GM21390 (cell line): ENCODE measurements at regions not wholly inside any gene's neighbourhood (a gene's known extent, or its start where the extent isn't known, plus 50 kb on each side); places are given as distances from the start of the nearest gene placed in this dataset.
"Not testable (repeated sequence)": the region's sequence is repeated elsewhere in the genome, so short reads cannot be mapped to it uniquely, and the experiment has no call there.

Source experiments
- ATAC-seq: cut with Tn5 transposase; IDR thresholded peaks from one replicate; pipeline ENCODE4 v1.9.1; 2021; ENCODE audit not compliant: unreplicated experiment

DNA sequence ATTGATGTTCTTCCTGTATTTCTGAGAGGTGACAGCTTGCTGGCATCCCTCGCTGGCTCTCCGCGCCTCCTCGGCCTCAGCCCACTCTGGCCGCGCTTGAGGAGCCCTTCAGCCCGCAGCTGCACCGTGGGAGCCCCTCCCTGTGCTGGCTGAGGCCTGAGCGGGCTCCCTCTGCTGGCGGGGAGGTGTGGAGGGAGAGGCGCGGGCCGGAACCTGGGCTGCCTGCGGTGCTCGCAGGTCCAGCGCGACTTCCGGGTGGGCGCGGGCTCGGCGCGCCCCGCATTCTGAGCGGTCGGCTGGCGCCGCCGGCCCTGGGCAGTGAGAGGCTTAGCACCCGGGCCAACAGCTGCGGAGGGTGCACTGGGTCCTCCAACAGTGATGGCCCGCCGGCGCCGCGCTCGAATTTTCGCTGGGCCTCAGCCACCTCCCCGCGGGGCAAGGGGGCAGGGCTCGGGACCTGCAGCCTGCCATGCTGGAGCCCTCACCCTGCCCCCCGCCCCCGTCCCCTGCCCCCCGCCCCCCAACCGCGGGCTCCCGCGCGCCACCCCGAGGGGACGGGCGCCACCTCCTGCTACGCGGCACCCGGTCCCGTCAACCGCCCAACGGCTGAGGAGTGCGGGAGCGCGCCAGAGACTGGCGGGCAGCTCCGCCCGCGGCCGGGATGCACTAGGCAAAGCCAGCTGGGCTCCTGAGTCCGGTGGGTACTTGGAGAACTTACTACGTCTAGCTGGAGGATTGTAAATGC is 1353.4 kb upstream of the CDH18 start:
- ATAC-seq, result not testable (repeated sequence)

DNA sequence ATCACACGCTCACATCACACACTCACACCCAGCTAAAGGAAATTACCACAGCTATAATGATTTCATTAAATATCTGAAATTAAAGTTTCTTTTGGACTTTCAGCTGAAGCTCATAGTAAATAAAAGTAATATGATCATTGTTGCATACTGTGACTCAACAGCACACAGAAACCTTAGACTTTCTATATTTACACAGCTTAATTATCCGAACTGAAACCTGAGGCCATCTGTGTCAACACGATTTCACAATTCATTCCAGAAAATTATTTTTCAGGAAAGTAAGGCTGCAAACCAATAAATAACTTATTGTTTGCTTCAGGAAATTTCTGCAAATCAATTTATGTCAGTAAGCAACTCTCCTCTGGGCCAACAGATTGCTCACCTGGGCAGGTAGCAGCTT is 1352.2 kb upstream of the CDH18 start:
- ATAC-seq, result not testable (repeated sequence)

DNA sequence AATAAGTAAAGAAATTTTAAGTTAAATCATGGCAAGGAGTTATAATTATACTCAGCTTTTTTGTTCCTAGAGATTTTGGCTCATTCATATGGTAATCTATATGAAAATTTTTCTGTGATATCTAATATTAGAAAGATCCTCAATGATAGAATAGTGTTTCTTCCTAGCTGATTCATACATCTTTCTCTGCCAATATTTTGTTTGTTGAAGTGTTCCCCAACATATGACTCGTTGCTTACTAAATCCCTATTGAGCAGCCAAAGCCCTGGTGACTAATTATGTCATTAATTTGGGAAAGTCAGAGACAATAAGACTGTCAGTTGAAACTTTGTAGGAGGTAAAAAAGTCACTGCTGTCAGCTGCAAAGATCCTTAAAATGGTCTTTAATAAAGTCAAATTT is 1348.5 kb upstream of the CDH18 start:
- not testable (repeated sequence) for ATAC-seq

DNA sequence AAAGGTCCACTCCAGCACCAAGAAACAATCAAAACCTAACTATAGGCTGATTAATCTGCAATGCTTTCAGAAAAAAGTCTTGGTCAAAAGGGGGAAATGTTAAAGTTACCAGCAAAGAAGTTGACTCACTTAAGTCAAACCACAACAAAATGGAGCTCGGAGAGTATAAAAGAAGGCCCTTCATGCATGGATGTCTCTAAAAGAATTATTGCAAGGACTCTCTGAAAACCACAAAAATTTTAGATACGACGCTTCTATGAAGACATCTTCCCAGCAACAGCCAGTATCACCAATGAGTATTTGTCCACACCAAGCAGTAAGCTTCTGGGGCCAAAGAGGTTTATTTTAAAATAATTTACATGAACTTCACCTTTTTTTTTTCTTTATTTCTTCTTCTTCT is 1327.4 kb upstream of the CDH18 start:
- ATAC-seq, result not testable (repeated sequence)

DNA sequence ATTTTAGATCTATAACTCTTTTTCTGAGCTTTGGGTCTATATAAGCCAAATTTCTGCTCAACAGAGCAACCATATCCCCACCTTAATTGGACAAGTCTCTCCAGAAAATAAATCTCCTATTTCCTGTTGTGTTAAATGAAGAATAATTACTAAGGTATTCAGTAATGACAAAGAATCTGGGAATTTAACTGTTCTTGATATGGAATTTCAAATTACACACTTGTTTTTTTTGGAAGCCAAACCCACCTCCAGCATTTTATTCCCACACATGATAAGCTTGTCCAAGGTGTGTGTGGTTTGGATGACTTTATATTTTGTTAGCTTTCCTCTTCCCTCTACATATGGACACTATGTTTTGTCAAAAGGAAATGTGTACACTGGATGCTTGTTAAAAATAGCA is 1313.2 kb upstream of the CDH18 start:
- ATAC-seq, result not testable (repeated sequence)

DNA sequence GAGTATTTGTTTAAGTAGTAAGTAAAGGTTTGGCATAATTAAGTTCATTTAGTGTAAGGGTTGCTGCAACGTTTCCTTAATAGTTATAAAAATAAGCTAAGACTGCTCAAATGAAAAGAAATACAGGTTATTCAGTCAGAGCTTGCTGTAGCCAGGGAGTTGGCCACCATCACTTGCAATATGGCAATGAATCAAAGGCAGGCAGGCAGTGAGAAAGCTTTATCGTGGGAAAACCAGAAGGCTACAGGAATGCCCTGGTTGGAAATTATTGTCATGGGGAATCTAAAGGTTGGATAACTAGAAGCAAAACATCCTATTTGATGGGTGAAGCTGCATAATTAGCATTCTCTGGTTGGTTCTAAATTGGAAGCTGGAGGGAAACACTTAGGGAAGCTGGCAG is 1286.4 kb upstream of the CDH18 start:
- ATAC-seq, result not testable (repeated sequence)

DNA sequence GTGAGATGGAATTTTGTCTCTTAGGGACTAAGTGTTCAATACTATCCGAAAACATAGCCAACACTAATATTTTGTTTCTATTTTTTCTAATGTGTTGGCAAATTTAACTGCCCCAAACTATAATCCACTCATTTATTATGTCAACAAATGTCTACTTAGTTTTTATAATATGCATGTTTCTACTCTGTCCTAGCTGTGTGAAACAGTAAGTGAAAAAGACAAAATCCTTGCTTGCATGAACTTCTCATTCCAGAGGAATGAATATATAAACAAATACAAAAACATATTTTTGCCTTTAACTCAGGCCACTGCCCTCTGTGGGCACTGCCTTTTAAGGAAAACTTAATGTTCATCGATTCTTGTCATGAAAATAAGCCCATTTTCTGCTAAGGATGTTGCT is 1275.4 kb upstream of the CDH18 start:
- no peak for ATAC-seq

DNA sequence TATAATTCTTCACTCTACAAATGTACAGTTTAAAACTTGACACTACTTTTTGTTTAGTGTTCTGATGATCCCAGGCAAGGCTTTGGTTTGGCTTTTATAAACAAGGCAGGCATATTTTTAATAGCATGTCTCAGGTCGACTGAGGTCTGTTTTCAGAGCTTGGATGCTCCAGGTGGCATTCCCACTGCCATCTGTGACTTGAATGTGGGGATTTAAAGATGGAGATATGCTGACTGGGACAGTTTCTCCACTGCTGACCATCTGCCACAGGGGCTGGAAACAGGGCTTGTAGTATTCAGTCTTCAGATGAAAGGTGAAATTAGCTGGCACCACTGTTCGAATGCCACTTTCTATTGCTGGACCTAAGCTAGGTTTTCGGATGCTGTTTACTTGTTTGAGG is 1266.2 kb upstream of the CDH18 start:
- ATAC-seq, result no peak

DNA sequence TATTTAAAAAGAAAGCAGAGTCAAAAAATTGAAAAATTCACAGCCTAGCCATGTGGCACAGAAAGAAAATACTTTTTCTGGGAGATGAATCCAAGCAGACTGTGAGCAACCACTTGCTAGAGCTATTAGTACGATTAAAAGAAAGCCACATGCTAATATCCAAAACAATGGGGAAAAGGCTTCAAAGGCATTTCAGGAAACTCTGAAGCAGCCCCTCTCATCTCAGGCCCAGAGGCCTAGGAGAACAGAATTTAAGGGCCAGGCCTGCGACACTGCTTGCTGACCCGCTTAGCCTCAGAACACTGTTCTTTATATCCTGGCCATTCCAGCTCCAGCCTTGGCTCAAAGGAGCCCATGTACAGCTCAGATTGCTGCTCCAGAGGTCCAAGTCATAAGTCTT is 1257.0 kb upstream of the CDH18 start:
- ATAC-seq, result no peak

DNA sequence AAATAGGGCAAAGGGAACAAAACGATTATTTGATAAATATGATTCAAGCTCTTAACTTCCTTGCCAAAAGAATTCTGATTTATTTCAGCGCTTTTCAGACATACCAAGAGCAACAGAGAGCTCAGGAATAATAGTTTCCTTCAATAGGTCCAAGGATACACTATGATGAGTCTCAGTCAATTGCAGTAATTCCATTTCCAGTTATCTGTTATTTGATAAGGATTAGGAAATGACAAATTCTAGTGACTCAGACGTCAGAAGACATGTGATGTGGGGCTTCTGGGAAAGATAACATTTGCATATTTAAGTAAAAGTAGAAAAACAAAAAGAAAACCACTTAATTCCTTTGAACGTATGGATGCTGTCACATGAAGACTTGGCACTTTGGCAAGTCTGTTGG is 1250.8 kb upstream of the CDH18 start:
- no peak for ATAC-seq

DNA sequence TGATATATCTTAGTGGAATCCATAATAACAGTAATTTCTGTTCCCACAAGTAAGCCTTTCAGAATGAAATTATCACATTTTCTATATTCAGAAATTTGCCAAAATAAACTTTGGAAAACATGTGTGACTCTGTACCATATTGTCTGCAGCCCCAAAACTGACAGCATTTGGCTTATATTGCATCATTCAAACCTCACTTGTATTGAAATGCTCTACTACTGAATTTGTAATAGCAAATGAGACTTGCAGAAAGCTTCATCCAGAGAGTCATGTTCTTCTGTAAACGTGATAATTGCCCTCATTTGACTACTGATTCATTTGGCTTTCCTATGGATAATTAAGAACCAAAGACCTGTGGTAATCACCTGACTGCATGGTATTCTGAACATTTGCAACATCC is 1249.5 kb upstream of the CDH18 start:
- ATAC-seq, result no peak

DNA sequence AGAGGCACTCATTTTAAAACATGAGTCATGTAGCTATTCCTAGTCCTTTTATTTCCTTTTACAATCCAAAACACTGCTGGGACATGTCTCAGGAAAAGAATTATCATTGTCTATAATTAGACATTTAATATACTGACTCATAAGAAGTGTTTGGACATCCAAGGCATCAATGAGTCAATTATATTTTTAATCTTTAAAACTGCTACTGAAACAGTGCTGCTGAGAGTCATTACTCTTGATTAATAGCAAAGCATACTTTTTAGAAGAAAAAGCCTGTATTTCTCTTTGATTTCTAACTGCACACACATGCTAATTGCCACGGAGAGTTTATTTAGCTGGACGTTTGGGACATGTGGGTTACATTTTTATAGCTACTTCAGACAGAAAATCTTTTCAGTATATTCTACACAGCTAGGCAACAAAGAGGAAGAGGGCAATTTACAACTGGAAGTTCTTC is 1249.0 kb upstream of the CDH18 start:
- ATAC-seq, result no peak

DNA sequence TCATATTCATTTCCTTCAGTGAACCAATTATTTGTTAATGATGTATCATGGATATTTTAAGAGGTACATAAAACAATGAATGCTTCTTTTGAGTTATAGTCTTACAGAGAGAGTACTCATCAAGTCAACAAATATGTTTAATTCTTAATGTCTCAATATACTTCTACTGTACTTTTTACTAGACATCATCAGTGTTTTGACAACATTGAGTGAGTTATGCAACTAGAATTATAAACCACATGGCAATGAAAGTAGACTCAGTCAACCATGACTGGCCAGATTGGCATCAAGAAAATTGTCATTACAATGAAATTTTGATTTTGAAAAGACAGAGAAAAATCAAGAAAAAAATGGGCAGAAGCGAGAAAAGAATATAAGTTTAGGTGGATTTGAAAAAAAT is 1248.1 kb upstream of the CDH18 start:
- no peak for ATAC-seq

DNA sequence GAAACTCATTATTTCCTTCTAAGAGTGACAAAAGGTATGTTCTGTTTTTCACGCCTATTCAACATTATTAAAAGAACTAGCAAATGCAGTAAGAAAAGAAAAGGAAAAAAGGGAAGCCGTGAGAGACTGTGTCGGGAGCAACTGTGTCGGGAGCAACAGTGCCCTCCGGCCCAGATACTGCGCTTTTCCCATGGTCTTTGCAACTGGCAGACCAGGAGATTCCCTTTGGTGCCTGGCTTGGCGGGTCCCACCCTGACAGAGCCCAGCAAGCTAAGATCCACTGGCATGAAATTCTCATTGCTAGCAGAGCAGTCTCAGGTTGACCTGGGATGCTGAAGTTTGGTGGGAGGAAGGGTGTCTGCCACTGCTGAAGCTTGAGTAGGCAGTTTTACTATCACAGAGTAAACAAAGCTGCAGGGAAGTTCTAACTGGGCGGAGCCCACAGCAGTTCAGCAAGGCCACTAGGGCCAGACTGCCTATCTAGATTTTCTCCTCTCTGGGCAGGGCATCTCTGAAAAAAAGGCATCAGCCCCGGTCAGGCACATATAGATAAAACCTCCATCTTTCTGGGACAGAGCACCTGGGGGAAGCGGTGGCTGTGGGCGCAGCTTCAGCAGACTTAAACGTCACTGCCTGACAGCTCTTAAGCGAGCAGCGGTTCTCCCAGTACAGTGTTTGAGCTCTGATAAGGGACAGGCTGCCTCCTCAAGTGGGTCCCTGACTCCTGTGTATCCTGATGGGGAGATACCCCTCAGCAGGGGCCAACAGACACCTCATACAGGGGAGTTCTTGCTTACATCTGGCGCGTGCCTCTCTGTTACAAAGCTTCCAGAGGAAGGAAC is 1237.4 kb upstream of the CDH18 start:
- ATAC-seq, result no peak

DNA sequence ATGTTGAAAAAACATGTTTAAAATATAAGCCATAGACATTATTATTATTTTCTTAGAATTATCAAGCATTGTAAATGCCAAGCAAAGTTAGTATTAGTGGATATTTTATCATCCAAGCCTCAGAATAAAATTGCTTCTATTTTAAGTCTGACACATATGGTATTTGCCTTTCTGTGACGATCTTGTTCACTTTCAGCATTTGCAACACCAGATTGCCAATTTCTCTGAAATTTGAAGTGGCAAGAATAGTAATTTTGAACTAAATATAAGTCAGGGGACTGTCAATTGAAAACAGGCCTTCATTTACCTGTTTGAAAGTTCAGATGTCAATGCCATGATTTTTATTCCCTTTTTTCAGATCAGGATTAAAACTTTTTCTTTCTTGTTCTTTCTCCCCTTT is 1233.6 kb upstream of the CDH18 start:
- no peak for ATAC-seq

DNA sequence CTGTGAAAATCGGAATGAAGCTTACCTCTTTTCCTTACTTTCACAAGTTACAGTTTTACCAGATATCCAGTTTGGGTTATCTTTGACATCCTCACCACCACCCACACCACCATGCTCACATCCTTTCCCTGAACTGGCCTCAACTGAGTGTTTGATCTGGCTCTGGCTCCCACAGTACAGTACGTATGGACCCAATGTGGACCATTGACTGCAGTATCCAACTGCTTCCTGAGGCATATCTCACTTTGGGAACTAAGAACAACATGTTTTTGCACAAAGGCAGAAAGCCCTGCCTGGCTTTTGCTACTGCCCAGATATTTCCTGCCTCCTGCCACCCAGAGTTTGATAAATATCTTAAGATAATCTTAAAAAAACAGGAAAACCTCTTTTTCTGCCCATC is 1232.0 kb upstream of the CDH18 start:
- no peak for ATAC-seq

DNA sequence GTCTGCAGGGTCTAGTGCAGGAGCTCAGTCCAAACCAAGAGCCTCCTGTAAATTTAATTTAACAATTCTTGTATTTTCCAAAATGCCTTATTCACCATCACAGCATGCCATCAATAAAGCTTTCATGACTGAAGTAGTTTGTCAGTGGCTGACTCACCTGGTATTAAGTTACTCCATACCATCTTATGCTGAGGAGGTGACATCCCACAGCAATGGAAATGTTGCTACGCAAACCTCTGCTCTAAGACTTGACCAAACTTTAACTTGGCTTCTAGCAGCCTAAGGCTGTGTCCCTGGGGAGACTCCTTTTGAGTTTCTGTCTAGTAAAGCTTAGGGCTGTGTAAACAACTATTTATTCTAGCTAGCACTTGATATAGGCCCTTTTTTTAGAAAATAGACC is 1231.3 kb upstream of the CDH18 start:
- ATAC-seq, result no peak

DNA sequence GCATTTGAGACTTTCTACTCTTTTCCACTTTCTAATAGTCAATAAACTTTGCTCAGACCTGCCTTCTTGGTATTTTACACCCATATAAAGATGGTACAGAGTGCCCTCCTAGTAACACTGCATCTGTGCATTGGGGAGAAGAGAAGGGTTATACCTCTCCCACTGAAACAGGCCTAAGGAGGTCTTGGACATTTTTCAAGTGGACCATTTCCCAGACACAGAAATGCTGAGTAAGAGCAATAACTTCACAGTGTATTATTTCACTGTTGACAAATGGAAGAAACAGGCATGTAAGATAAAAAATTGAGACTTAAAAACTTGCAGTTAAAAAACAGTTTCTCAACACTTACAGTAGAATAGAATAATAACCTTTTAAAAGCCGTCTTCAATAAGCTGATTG is 1224.0 kb upstream of the CDH18 start:
- ATAC-seq, result no peak

DNA sequence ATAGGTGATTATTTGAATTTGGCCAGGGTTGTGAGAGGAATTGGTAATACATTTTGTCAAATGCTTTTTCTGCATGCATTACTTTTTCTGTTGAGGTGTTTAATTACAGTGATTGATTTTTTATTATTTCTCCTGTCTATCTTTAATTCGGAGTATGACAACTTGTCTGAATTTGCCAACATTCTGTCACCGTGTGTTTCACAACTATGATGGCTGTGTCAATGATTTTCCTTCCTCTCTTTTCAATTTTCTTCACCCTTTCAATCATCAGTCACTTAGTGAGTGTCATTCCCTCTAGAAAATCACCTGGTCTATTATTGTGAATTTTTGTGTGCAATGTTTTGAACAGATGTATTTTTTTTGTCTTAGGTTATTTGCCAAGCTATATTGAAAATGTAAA is 1221.4 kb upstream of the CDH18 start:
- ATAC-seq, result no peak

DNA sequence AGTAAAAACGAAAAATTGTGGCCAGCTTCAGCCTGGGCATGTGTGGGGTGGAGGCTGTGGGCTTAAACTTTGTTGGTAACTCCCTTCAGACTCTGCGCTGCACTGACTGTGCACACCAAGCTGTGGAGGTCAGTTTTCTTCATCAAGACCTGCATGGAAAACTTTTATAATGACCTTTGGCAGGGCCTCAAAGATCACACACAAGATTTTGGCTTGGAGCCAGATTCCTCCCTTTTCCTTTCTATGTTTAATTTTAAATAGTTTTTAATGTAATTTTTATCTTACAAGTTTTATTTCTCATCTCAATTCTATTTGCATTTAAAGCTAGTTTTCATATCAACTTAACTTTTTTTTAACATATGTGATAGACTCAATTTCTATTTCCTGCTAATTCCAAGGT is 1211.1 kb upstream of the CDH18 start:
- no peak for ATAC-seq

DNA sequence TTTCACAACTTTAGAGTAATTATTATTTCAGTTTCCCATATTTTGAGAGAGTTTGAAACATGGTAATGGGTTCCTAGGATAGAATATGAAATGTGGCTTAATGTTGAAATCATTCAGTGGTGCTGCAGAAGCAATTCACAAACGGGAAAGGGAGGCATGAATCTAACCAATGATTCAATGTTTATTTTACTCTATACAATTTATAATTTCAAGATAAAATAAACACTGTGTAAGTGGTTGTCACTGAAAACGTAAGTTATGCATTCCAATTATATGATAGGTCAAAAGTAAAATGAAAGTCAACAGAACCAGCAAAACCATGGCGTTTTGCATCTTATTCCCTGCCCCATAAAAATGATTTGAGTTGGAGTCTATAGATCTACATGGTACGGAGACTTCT is 1207.1 kb upstream of the CDH18 start:
- no peak for ATAC-seq

DNA sequence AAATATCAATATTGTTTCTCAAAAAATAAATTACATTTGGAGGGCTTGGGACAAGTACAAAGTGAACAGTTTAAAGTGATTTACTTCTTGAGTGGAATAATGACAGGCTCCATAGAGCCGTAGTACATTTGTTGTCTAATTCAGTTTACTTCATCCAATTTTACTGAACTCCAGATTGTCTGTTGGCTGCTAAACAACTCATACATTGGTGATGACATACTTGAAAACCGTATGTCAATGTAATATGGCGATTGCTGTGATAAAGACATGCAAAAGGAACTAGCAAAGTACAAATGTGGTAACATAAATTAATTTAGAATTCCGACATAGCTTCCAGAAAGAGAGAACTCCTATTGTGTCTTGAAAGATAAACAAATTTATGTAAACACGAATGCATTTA is 1197.5 kb upstream of the CDH18 start:
- ATAC-seq, result no peak
